Activated T-helper 9 cell treated with anti-CD3 and anti-CD28 coated beads, Interleukin-2, amount 50 U/mL, for 16 hours (primary cell): ENCODE measurements at regions not wholly inside any gene's neighbourhood (a gene's known extent, or its start where the extent isn't known, plus 50 kb on each side); places are given as distances from the start of the nearest gene placed in this dataset.

Source experiments
- DNase-seq: peaks from one replicate; pipeline ENCODE4 v3.0.0-alpha.2; 2020; ENCODE audit warnings: low read depth

- no peak for DNase-seq
Observed at GRCh38 chr10:113420733-113421675, 131.8 kb upstream of the HABP2 start.

GRCh38 chr10:113422371-113422770, 130.5 kb upstream of the HABP2 start:
- DNase-seq = no peak

- DNase-seq = no peak
Observed at GRCh38 chr10:113423981-113424721, 128.7 kb upstream of the HABP2 start.

GRCh38 chr10:113425008-113425407, 127.8 kb upstream of the HABP2 start:
- DNase-seq = no peak

GRCh38 chr10:113425541-113425951, 127.3 kb upstream of the HABP2 start:
- DNase-seq = no peak

- no peak for DNase-seq
Observed at GRCh38 chr10:113426181-113426877, 126.5 kb upstream of the HABP2 start.

GRCh38 chr10:113427236-113427735, 125.6 kb upstream of the HABP2 start:
- no peak for DNase-seq

GRCh38 chr10:113427811-113428558, 124.9 kb upstream of the HABP2 start:
- DNase-seq = no peak

- DNase-seq = no peak
Observed at GRCh38 chr10:113430634-113431397, 122.0 kb upstream of the HABP2 start.

- no peak for DNase-seq
Observed at GRCh38 chr10:113431398-113432160, 121.3 kb upstream of the HABP2 start.

- DNase-seq = no peak
Observed at GRCh38 chr10:113433711-113434110, 119.1 kb upstream of the HABP2 start.

GRCh38 chr10:113434315-113434714, 118.5 kb upstream of the HABP2 start:
- no peak for DNase-seq

- DNase-seq = no peak
Observed at GRCh38 chr10:113434950-113435349, 117.9 kb upstream of the HABP2 start.

GRCh38 chr10:113435881-113436280, 117.0 kb upstream of the HABP2 start:
- no peak for DNase-seq

GRCh38 chr10:113436851-113437250, 116.0 kb upstream of the HABP2 start:
- DNase-seq = no peak

GRCh38 chr10:113438652-113439051, 114.2 kb upstream of the HABP2 start:
- DNase-seq = no peak

GRCh38 chr10:113441220-113441619, 111.6 kb upstream of the HABP2 start:
- no peak for DNase-seq

GRCh38 chr10:113441686-113442270, 111.1 kb upstream of the HABP2 start:
- no peak for DNase-seq

GRCh38 chr10:113442336-113442735, 110.5 kb upstream of the HABP2 start:
- no peak for DNase-seq
